ENCODE measurements at regions not wholly inside any gene's neighbourhood (a gene's known extent, or its start where the extent isn't known, plus 50 kb on each side); places are given as distances from the start of the nearest gene placed in this dataset.

DNA sequence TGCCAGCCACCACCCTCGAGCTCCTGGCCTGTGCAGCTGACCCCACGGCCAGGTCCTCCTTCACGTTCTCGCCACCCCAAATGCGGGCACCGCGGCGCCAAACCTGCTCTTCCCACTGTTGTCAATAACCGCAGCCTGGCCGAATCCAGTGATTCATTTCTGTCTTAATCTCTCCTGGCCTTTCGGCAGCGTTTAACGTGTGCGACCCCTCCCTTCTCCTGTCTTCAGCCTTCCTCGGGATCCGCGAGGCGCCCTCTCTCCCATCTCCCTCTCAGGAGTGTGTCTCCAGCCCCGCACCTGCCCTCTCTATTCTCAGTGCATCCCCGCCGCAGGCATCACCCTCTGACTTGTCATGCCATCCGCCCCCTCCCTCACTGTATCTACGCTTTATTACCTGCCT is 91.4 kb downstream of the THBS2 start:
- no peaks in the 10 kb centered on the region; the same call in 1 of the 2 replicates for H3K9me3 Mint-ChIP-seq
- H3K36me3 Mint-ChIP-seq (ENCODE audit: low read depth), result peaks cover 30% of the 10 kb centered on the region
- peaks cover 54% of the 10 kb centered on the region for H3K4me1 Mint-ChIP-seq (ENCODE audit: low read depth)
- DNase-seq, result no peak
- peak overlapping the region; percentile 84 for H3K4me3 Mint-ChIP-seq
- no peak for TF ChIP-seq CTCF (IDR thresholded peaks at IDR 0.05)
- peaks cover 2% of the 10 kb centered on the region; the same call in 1 of the 2 replicates for H3K27me3 Mint-ChIP-seq (ENCODE audit: insufficient read depth)
- H3K27ac Mint-ChIP-seq, result peak overlapping the region; percentile 99

- no peak for DNase-seq
- peak overlapping the region; percentile 84 for H3K4me3 Mint-ChIP-seq
- H3K27ac Mint-ChIP-seq, result peak overlapping the region; percentile 99
- H3K9me3 Mint-ChIP-seq, result no peaks in the 10 kb centered on the region; the same call in 1 of the 2 replicates
- peaks cover 2% of the 10 kb centered on the region; the same call in 1 of the 2 replicates for H3K27me3 Mint-ChIP-seq (ENCODE audit: insufficient read depth)
- H3K36me3 Mint-ChIP-seq (ENCODE audit: low read depth), result peaks cover 34% of the 10 kb centered on the region
- TF ChIP-seq CTCF (IDR thresholded peaks at IDR 0.05), result no peak
- H3K4me1 Mint-ChIP-seq (ENCODE audit: low read depth), result peaks cover 52% of the 10 kb centered on the region
Observed at GRCh38 chr6:169161572-169162167, 92.0 kb downstream of the THBS2 start.

DNA sequence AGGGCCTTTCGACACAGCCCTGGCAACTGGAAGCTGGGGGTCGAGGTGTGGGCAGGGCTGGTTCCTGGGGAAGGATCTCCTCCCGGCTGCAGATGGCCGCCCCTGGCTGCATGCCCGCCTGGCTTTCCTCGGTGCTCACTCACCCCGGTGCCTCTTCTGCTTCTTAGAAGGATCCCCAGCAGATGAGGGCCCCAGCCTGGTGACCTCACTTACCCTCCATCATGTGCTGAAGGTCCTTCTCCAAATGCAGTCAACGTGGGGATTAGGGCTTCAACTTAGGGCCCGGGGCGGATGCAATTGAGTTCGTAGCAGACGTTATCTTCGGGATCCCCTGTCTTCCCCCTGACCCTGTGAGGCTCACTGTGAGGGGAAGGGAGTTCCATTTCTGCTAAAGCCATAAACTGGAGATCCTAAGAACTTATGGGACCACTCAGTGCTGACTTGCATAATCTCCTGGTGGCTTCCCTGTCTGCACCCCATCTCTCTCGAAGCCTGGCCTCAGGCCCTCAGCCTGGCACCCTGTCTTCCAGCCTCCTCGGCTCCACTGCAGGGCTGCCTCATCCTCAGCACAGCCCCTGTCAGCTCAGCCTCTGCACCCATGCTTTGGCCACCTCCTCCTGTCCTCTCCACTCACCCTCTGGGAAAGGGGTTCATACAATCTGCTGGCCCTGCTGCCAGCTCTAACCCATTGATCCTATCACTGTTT is 92.6 kb downstream of the THBS2 start:
- Mint-ChIP-seq H3K27ac (peak overlapping the region; percentile 99), H3K27me3 (ENCODE audit: insufficient read depth) (peaks cover 2% of the 10 kb centered on the region; the same call in 1 of the 2 replicates), H3K4me3 (peak overlapping the region; percentile 84; the same call in 1 of the 2 replicates), H3K36me3 (ENCODE audit: low read depth) (peaks cover 34% of the 10 kb centered on the region), H3K9me3 (no peaks in the 10 kb centered on the region; the same call in 1 of the 2 replicates), H3K4me1 (ENCODE audit: low read depth) (peaks cover 46% of the 10 kb centered on the region)
- no peak for DNase-seq
- TF ChIP-seq CTCF (IDR thresholded peaks at IDR 0.05), result no peak

DNA sequence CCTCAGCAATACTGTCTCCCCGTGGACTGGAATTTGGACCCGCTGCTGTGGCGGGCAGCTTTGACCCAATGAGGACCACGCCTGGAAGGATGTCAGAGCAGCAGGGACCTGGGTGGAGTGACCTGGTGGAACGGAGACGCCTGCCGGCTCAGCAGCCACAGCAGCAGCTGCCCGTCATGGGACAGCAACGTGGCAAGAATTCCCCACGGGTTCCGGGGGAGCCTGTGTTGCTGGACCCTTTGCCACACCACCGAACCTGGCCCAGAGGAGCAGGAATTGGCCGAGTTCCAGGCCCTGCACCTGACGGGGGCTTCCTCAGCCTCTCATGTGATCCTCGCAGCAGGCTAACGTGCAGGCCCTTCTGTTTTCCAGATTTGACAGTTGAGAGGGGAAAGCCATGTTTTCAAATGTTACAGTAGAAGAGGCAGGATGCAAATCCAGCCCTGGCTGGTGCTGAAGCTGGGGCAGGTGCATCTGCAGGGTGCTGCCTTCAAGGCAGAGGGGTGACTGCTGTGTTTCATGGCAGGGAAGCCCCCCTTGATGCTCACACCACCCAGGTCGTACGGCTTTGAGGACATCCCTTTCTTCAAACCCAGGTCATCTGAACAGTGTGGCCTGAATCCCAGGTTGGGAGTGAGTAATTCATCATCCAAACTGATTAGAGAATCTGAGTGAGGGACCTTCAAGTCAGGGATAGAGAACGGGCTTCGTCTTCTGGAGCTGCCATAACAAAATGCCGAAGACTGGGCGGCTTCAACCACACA is 93.4 kb downstream of the THBS2 start:
- no peak for DNase-seq
- peaks cover 2% of the 10 kb centered on the region for H3K27me3 Mint-ChIP-seq (ENCODE audit: insufficient read depth)
- TF ChIP-seq CTCF (IDR thresholded peaks at IDR 0.05), result no peak
- H3K9me3 Mint-ChIP-seq, result no peaks in the 10 kb centered on the region; the same call in 1 of the 2 replicates
- peaks cover 38% of the 10 kb centered on the region for H3K4me1 Mint-ChIP-seq (ENCODE audit: low read depth)
- H3K36me3 Mint-ChIP-seq (ENCODE audit: low read depth), result peaks cover 41% of the 10 kb centered on the region
- H3K27ac Mint-ChIP-seq, result no peak overlapping the region
- H3K4me3 Mint-ChIP-seq, result no peak overlapping the region

- no peak overlapping the region for H3K4me3 Mint-ChIP-seq
- no peak for DNase-seq
- H3K4me1 Mint-ChIP-seq (ENCODE audit: low read depth), result peaks cover 29% of the 10 kb centered on the region
- TF ChIP-seq CTCF (IDR thresholded peaks at IDR 0.05), result no peak
- H3K9me3 Mint-ChIP-seq, result no peaks in the 10 kb centered on the region; the same call in 1 of the 2 replicates
- no peak overlapping the region for H3K27ac Mint-ChIP-seq
- H3K27me3 Mint-ChIP-seq (ENCODE audit: insufficient read depth), result peaks cover 2% of the 10 kb centered on the region
- peaks cover 47% of the 10 kb centered on the region for H3K36me3 Mint-ChIP-seq (ENCODE audit: low read depth)
Observed at GRCh38 chr6:169159331-169159730, 94.3 kb downstream of the THBS2 start.

Measured in HFFc6 (cell line).